Stimulated activated CD4-positive, alpha-beta T cell treated with anti-CD3 and anti-CD28 coated beads, Interleukin-2, amount 100 ng/mL, for 24 hours (primary cell): ENCODE measurements at regions not wholly inside any gene's neighbourhood (a gene's known extent, or its start where the extent isn't known, plus 50 kb on each side); places are given as distances from the start of the nearest gene placed in this dataset.
"Not testable (repeated sequence)": the region's sequence is repeated elsewhere in the genome, so short reads cannot be mapped to it uniquely, and the experiment has no call there.

Experiments
- DNase-seq, 2 donors: peaks; one replicate each; pipeline ENCODE4 v3.0.0-alpha.2; 2020

DNA sequence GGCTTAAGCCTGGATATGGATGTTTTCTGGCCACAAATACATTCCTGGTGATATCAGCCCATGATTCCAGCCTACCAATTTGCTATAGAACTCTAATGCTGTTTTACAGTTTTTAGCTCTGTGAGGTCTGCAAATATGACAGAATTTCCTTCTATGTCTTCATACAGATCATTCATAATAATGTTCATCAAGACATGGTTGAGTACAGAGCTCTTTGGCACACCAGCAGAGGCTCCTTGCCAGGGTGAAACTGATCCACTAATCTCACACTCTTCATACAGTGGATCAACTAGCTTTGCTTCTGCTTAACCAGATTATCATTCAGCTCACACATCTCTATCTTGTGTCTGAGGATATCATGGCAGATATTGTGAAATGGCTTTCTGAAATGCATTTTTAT, 672.1 kb downstream of the STK39 start:
- no peak for DNase-seq

DNA sequence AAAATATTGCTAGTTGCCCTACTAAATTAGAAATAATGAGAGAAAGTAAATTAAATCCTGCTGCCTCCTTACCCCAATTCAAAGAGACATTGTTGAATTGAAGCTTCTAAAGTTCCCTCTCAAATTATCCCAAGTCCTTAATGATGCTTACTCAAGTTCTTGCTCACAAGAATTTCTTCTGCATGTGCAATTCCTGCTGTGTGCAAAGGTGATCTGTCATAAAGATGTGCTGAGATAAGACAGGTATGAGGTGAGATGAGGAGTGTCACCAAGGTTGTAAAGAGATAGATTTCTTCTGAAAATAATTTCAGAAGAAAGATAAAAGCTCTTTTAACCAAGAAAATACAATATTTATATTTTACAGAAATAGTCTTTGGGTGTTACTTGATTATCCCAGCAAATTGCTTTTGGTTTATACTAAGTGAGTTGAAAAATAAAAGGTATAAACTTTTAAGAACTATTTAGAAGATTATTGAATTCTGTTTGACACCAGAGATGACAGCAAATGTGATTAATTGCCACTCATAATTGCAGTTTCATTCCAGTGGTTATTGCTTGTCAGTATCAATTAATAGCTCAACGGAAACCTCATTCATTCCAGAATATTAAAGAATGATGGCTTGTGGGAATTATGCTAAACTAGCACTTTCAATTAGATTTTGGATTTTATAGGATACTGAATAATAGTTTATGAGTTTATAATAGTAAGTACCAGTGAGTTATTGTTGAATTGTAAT, 674.3 kb downstream of the STK39 start:
- DNase-seq, result no peak

GRCh38 chr2:167570370-167570769, 677.0 kb downstream of the STK39 start:
- DNase-seq, result no peak

DNA sequence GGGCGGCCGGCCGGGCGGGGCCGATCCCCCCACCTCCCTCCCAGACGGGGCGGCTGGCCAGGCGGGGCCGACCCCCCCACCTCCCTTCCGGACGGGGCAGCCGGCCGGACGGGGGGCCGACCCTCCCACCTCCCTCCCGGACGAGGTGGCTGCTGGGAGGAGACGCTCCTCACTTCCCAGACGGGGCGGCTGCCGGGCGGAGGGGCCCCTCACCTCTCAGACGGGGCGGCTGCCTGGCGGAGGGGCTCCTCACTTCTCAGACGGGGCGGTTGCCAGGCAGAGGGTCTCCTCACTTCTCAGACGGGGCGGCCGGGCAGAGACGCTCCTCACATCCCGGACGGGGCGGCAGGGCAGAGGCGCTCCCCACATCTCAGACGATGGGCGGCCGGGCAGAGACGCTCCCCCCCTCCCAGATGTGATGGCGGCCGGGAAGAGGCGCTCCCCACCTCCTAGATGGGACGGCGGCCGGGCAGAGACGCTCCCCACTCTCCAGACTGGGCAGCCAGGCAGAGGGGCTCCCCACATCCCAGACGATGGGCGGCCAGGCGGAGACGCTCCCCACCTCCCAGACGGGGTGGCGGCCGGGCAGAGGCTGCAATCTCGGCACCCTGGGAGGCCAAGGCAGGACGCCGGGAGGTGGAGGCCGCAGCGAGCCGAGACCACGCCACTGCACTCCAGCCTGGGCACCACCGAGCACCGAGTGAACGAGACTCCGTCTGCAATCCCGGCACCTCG, 675.8 kb downstream of the XIRP2 start:
- not testable (repeated sequence) for DNase-seq

- not testable (repeated sequence) for DNase-seq
Observed at GRCh38 chr2:167558272-167558991, 670.2 kb downstream of the XIRP2 start.

- no peak for DNase-seq
Observed at GRCh38 chr2:167555098-167555720, 666.9 kb downstream of the XIRP2 start.

- no peak for DNase-seq
Observed at GRCh38 chr2:167553635-167554034, 665.4 kb downstream of the XIRP2 start.

DNA sequence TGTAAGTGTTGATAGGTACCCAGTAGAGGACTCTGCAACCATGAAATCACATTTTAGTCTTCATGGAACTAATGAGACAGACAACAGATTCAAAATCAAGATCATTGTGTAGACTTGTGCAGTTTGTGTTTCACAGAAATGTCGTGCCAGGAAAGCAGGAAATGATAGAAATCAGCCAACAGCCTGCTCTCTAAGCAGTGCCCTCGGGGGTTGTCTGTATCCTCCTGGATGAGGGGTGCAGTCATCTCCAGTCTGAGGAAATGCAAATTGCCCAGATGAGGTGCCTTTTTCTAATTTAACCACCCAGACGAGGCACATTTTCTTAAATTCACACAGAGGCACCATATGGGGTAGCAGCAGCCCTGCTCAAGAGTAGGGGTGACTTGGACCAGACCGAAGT, 663.1 kb downstream of the XIRP2 start:
- no peak for DNase-seq

DNA sequence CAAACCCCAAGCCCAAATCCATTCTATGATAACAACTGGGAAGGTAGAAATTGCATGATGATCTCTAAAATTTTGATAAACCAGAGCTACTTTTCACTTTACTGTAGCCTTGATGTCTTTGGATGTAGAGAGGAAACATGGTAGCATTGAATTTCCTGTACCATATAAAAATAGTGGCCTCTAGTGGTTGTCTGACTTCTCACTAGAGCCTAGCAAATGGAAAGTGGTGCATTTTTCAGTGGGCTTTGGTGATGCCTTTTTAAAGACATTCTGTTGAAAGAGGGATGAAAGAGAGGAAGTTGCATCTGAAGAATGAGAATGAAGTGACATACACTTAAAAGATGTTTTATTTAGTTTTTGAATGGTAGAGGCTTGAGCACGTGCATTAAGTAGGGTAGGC, 662.2 kb downstream of the XIRP2 start:
- DNase-seq, result no peak

DNA sequence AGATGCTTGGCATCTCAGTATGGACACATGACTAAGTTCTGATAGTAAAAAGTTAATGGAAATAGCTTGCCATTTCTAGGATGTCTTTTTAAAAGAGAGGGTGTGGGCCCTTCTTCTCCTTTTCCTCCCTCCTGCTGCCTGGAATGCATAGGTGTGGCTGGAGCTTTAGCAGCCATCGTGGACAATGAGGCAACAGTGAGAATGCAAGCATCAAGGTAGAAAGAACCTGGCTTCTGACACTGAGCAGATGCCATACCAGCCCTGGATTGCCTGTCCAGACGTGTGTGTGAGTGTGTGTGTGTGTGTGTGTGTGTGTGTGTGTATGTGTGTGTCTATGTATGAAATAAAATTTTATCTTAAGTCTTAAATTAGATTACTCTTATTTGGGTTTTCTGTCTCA, 660.1 kb downstream of the XIRP2 start:
- DNase-seq, result no peak

DNA sequence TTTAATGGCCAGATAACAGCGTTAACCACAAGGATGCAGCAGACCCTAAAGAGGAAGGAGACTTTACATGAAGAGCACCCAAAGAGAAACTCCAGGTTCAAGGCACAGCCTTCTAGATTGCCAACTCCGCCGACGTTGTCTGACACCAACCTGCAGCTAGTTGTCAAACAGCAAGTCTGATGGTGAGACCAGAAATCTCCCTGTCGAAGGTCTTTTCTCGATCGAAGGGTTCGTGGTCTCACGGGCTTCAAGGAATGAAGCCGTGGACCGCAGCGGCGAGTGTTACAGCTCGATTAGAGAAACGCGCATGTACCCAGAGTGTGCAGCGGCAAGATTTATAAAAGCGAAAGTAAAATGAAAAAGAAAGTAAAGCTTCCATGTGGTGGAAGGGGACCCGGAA, 656.3 kb downstream of the XIRP2 start:
- DNase-seq, result no peak

GRCh38 chr2:167543721-167544120, 655.4 kb downstream of the XIRP2 start:
- no peak for DNase-seq

DNA sequence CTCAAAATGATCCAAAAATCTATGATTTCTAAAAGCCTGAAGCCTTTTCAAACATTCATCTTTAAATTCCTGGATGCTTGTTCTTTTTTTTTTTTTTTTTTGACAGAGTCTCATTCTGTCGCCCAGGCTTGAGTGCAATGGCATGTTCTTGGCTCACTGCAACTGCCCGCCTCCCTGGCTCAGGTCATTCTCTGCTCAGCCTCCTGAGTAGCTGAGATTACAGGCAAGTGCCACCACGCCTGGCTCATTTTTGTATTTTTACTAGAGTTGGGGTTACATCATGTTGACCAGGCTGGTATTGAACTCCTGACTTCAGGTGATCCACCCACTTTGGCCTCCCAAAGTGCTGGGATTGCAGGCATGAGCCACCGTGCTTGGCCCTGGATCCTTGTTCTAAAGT, 649.5 kb downstream of the XIRP2 start:
- DNase-seq, result no peak

- no peak for DNase-seq
Observed at GRCh38 chr2:167534443-167534842, 646.2 kb downstream of the XIRP2 start.

- no peak for DNase-seq
Observed at GRCh38 chr2:167524786-167525185, 636.5 kb downstream of the XIRP2 start.

DNA sequence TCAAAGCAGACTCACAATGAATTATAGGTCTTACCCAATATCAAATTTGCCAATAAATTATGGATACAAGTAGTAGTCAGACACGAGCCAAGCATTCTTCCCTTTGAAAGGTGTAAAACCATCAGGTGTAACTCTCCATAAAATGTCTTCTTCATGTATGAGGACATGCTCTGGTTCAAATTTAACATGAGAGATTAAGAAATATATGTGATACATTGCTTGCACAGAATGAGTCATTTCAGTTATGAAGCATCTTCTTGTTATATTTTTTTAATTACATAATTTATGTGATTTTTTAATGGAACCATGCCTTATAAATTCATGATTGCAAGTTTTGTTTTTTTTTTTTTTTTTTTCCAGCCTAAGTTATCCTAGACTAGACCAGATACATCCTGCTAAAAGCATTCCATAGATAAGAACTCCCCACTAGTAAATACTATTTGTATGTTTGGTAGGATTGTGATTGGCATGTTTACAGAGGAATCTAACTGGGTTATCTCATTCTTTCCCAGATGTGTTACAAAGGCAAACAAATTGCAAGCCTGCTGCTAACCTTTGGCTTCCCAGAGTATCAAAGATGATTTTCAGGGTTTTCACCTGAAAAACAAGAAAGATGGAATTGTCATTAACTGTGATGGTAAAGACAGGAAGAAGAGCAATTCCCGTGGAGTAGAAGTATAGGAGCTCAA, 621.9 kb downstream of the XIRP2 start:
- DNase-seq, result no peak

GRCh38 chr2:167509586-167509985, 621.3 kb downstream of the XIRP2 start:
- no peak for DNase-seq

- no peak for DNase-seq
Observed at GRCh38 chr2:167508709-167509108, 620.4 kb downstream of the XIRP2 start.

DNA sequence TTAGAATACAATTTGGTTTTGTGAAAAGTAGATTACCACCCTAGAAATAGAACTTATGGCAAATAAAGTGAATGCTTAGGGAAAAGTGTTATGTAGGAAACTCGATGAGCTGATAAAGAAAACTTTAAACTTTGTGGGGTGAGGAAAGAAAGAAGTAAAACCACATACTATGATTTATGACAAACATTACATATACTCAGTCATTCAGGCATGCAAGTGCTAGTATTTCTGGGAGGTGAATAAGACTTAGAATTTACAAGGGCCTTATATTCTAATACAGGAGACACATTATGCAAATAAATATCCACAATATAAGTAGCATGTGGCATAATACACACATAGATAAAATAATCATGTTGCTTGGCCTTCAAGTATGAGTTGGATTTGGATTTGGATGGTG, 618.1 kb downstream of the XIRP2 start:
- no peak for DNase-seq

DNA sequence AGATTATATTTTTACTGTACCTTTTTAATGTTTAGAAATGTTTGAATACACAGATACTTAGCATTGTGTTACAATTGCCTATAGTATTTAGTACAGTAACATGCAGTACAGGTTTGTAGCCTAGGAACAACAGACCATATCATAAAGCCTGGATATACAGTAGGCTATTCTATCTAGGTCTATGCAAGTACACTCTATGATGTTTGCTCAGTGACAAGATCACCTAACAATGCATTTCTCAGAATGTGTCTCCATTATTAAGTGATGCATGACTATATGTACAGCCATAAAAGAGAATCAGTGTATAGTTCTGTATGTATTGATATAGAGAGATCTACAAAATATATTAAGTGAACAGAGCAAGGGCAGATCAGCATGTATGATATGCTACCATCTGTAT, 616.4 kb downstream of the XIRP2 start:
- DNase-seq, result no peak

DNA sequence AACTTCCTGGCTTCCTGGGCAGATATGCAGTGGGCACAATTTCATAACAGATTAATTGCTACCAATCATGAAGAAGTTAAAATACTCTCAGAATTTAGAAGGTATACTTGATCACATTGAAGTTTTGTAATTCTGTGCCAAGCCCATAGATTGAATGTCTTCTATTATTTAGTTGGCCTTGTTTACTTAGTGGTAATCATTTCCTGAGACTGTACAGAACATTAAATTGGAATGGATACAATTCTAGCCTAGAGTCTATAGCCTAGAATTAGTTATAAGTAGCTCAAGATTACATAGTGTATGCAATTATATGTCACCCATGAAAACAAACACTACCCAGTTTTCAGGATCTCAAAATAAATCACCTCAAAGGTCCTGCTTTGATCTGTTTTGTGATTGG, 615.8 kb downstream of the XIRP2 start:
- DNase-seq, result no peak

DNA sequence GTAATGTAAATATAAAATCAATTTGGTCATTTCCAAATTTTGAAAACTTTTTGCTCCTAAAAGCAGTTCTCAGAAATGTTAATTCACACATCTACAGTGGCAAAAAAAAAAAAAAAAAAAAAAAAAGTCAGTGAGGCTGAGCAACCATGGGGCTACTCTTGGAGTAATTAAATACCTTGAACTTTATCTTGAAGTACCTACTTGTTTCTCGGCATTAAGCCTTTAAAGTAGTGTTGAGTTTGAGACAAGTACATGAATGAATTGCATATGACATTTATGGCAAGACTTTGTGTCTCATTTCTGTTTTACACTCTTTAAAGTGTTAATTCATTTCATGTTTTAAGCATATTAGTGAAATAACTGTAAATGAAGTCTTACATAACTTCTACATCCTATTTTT, 613.3 kb downstream of the XIRP2 start:
- no peak for DNase-seq

GRCh38 chr2:167493862-167494261, 605.6 kb downstream of the XIRP2 start:
- no peak for DNase-seq
